PC-9 (cell line): ENCODE measurements at regions not wholly inside any gene's neighbourhood (a gene's known extent, or its start where the extent isn't known, plus 50 kb on each side); places are given as distances from the start of the nearest gene placed in this dataset.
"Not testable (repeated sequence)": the region's sequence is repeated elsewhere in the genome, so short reads cannot be mapped to it uniquely, and the experiment has no call there.

Experiments
- CTCF ChIP-seq: fragments of 200-600 bp; sonication (generic); conservative IDR thresholded peaks from 2 replicates; pipeline ENCODE4 v1.6.1; 2017; ENCODE audit warnings: mixed run types, antibody characterized with exemption, mild to moderate bottlenecking, moderate library complexity
- EZH2 ChIP-seq: fragments of 200-600 bp; sonication (generic); IDR thresholded peaks from 2 replicates; pipeline ENCODE4 v1.8.0; 2017; ENCODE audit warnings: antibody characterized with exemption, low read depth

GRCh38 chr3:164291486-164291885 is 786.8 kb downstream of the SI start:
- not testable (repeated sequence) for TF ChIP-seq CTCF, EZH2
